Jurkat, Clone E6-1 (cell line): ENCODE measurements at regions not wholly inside any gene's neighbourhood (a gene's known extent, or its start where the extent isn't known, plus 50 kb on each side); places are given as distances from the start of the nearest gene placed in this dataset.
"Not testable (repeated sequence)": the region's sequence is repeated elsewhere in the genome, so short reads cannot be mapped to it uniquely, and the experiment has no call there.

Experiments used
- DNase-seq: peaks from one replicate; pipeline ENCODE4 v3.0.0-alpha.2; 2011; ENCODE audit warnings: low read depth, low spot score
- H3K4me3 ChIP-seq: 2 replicates; pipeline ENCODE4 v1.5.1; 2011; ENCODE audit warnings: mild to moderate bottlenecking, low read length, control low read depth, moderate library complexity

- no peak for DNase-seq
- H3K4me3 ChIP-seq = no peak overlapping the region
These were observed 78.2 kb upstream of the THBS1 start for GRCh38 chr15:39502611-39503195.

- DNase-seq = no peak
- H3K4me3 ChIP-seq = no peak overlapping the region
These were observed 77.4 kb upstream of the THBS1 start for GRCh38 chr15:39503526-39503925.

GRCh38 chr15:39504808-39505207 lies 76.1 kb upstream of the THBS1 start:
- no peak overlapping the region for H3K4me3 ChIP-seq
- no peak for DNase-seq

- no peak for DNase-seq
- H3K4me3 ChIP-seq = no peak overlapping the region
These were observed 74.7 kb upstream of the THBS1 start for GRCh38 chr15:39506146-39506545.

- no peak overlapping the region for H3K4me3 ChIP-seq
- no peak for DNase-seq
These were observed 72.3 kb upstream of the THBS1 start for GRCh38 chr15:39508536-39508935.

GRCh38 chr15:39510001-39510701 lies 70.7 kb upstream of the THBS1 start:
- H3K4me3 ChIP-seq = no peak overlapping the region
- no peak for DNase-seq

- no peak overlapping the region for H3K4me3 ChIP-seq
- DNase-seq = no peak
These were observed 69.6 kb upstream of the THBS1 start for GRCh38 chr15:39511000-39511915.

GRCh38 chr15:39511916-39512260 lies 69.0 kb upstream of the THBS1 start:
- H3K4me3 ChIP-seq = no peak overlapping the region
- DNase-seq = no peak

- DNase-seq = no peak
- no peak overlapping the region for H3K4me3 ChIP-seq
These were observed 68.2 kb upstream of the THBS1 start for GRCh38 chr15:39512643-39513042.

- no peak overlapping the region for H3K4me3 ChIP-seq
These were observed 66.9 kb upstream of the THBS1 start for GRCh38 chr15:39513936-39514335.

GRCh38 chr15:39514933-39515332 lies 65.9 kb upstream of the THBS1 start:
- H3K4me3 ChIP-seq = no peak overlapping the region
- DNase-seq = no peak

More at GRCh38 chr15:39513936-39514335, 66.9 kb upstream of the THBS1 start:
- DNase-seq = no peak

- H3K4me3 ChIP-seq = no peak overlapping the region
- DNase-seq = no peak
These were observed 65.1 kb upstream of the THBS1 start for GRCh38 chr15:39515765-39516164.

- H3K4me3 ChIP-seq = no peak overlapping the region
- no peak for DNase-seq
These were observed 63.6 kb upstream of the THBS1 start for GRCh38 chr15:39517122-39517855.

- not testable (repeated sequence) for H3K4me3 ChIP-seq, DNase-seq
These were observed 56.9 kb upstream of the THBS1 start for GRCh38 chr15:39523968-39524367.

GRCh38 chr15:39529457-39529856 lies 51.4 kb upstream of the THBS1 start:
- no peak overlapping the region for H3K4me3 ChIP-seq
- no peak for DNase-seq

GRCh38 chr15:39530480-39531342 lies 50.2 kb upstream of the THBS1 start:
- H3K4me3 ChIP-seq = no peak overlapping the region
- DNase-seq = no peak
